Fibroblast of mammary gland (primary cell): ENCODE measurements at regions not wholly inside any gene's neighbourhood (a gene's known extent, or its start where the extent isn't known, plus 50 kb on each side); places are given as distances from the start of the nearest gene placed in this dataset.
"Not testable (repeated sequence)": the region's sequence is repeated elsewhere in the genome, so short reads cannot be mapped to it uniquely, and the experiment has no call there.

Source experiments
- DNase-seq: peaks from one replicate; pipeline ENCODE4 v3.0.0-alpha.2; 2010; ENCODE audit warnings: low read depth
- H3K4me3 ChIP-seq: 2 replicates; pipeline ENCODE4 v1.5.1; 2011; ENCODE audit warnings: low read depth, mild to moderate bottlenecking, low read length, moderate library complexity; ENCODE audit not compliant: control insufficient read depth
- TF ChIP-seq, protein P1 (sequence below): conservative IDR thresholded peaks from 2 replicates; pipeline ENCODE4 v1.5.1; 2011; ENCODE audit warnings: low read depth, low read length, inconsistent platforms; ENCODE audit not compliant: control insufficient read depth, insufficient read depth

- H3K4me3 ChIP-seq: no peak overlapping the region
- no peak for DNase-seq
- TF ChIP-seq, protein P1, sequence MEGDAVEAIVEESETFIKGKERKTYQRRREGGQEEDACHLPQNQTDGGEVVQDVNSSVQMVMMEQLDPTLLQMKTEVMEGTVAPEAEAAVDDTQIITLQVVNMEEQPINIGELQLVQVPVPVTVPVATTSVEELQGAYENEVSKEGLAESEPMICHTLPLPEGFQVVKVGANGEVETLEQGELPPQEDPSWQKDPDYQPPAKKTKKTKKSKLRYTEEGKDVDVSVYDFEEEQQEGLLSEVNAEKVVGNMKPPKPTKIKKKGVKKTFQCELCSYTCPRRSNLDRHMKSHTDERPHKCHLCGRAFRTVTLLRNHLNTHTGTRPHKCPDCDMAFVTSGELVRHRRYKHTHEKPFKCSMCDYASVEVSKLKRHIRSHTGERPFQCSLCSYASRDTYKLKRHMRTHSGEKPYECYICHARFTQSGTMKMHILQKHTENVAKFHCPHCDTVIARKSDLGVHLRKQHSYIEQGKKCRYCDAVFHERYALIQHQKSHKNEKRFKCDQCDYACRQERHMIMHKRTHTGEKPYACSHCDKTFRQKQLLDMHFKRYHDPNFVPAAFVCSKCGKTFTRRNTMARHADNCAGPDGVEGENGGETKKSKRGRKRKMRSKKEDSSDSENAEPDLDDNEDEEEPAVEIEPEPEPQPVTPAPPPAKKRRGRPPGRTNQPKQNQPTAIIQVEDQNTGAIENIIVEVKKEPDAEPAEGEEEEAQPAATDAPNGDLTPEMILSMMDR: no peak
Observed at GRCh38 chr20:51923633-51924032, 121.3 kb upstream of the SALL4 start.

DNA sequence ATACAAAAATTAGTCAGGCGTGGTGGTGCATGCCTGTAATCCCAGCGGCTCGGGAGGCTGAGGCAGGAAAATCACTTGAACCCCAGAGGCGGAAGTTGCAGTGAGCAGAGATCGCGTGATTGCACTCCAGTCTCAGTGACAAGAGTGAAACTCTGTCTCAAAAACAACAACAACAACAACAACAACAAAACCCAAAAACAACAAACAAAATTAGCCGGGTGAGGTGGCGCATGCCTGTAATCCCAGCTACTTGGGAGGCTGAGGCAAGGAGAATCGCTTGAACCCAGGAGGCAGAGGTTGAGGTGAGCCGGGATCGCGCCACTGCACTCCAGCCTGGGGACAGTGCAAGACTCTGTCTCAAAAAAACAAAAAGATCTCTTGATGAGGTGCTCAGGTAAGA is 120.5 kb upstream of the SALL4 start:
- DNase-seq, H3K4me3 ChIP-seq: not testable (repeated sequence)

GRCh38 chr20:51918561-51918960 is 116.2 kb upstream of the SALL4 start:
- TF ChIP-seq, protein P1: no peak
- no peak overlapping the region for H3K4me3 ChIP-seq
- no peak for DNase-seq

GRCh38 chr20:51917886-51918535 is 115.7 kb upstream of the SALL4 start:
- TF ChIP-seq, protein P1: no peak
- DNase-seq: no peak
- no peak overlapping the region for H3K4me3 ChIP-seq

- H3K4me3 ChIP-seq: no peak overlapping the region
- no peak for DNase-seq
Observed at GRCh38 chr20:51916244-51916643, 113.9 kb upstream of the SALL4 start.

GRCh38 chr20:51914758-51915157 is 112.4 kb upstream of the SALL4 start:
- TF ChIP-seq, protein P1: no peak
- no peak overlapping the region for H3K4me3 ChIP-seq
- no peak for DNase-seq

More at GRCh38 chr20:51916244-51916643, 113.9 kb upstream of the SALL4 start:
- TF ChIP-seq, protein P1: no peak

GRCh38 chr20:51910321-51911050 is 108.2 kb upstream of the SALL4 start:
- TF ChIP-seq, protein P1: no peak
- H3K4me3 ChIP-seq: no peak overlapping the region
- no peak for DNase-seq
